Testis (tissue), 2 donors: ENCODE measurements at regions not wholly inside any gene's neighbourhood (a gene's known extent, or its start where the extent isn't known, plus 50 kb on each side); places are given as distances from the start of the nearest gene placed in this dataset.
A peak's percentile ranks its signal among the peaks of the same experiment; 100 is the strongest.

Experiments used
- DNase-seq: peaks from one replicate; pipeline ENCODE4 v3.0.0-alpha.2; 2019
- H3K27ac ChIP-seq, 2 donors: fragments of 200-600 bp; sonication (generic); one replicate each; pipeline ENCODE4 v1.5.1; 2019
- H3K27me3 ChIP-seq: fragments of 200-600 bp; sonication (generic); one replicate; pipeline ENCODE4 v1.5.1; 2019
- H3K36me3 ChIP-seq: fragments of 200-600 bp; sonication (generic); one replicate; pipeline ENCODE4 v1.5.1; 2017; ENCODE audit warnings: low read depth; ENCODE audit errors: missing control alignments
- H3K4me1 ChIP-seq: fragments of 200-600 bp; sonication (generic); one replicate; pipeline ENCODE4 v1.5.1; 2019
- H3K4me3 ChIP-seq, 2 donors: fragments of 200-600 bp; sonication (generic); one replicate each; pipeline ENCODE4 v1.5.1; 2017 to 2019
- H3K9me3 ChIP-seq: fragments of 200-600 bp; sonication (generic); one replicate; pipeline ENCODE4 v1.5.1; 2017
- CTCF ChIP-seq, 3 experiments: fragments of 450-650 bp in 2 of 3; fragments of 200-600 bp in 1 of 3; sonication (generic) in 1 of 3; IDR thresholded peaks; one replicate each; pipeline ENCODE4 v1.5.1; 2016 to 2019; ENCODE audit warnings: antibody characterized with exemption in 3 of 3, mild to moderate bottlenecking in 2 of 3, moderate library complexity in 1 of 3
- POLR2A ChIP-seq: fragments of 450-650 bp; IDR thresholded peaks from one replicate; pipeline ENCODE4 v1.6.1; 2017; ENCODE audit warnings: antibody characterized with exemption, mild to moderate bottlenecking, moderate library complexity
- WGBS, 2 donors: methylation state at CpG; one replicate each; pipeline ENCODE4 v1.1.5; 2018; 5-methylcytosine and 5-hydroxymethylcytosine counted together
- intact Hi-C: fragments of 100-400 bp; cut with DNase I; formaldehyde crosslinking; loops from one replicate; pipeline ENCODE4 v1.15.1; 2023; ENCODE audit warnings: low total_unique reads

- DNase-seq = peak; percentile 15
- intact Hi-C loops = no loop called here
- no peaks in the 10 kb centered on the region for H3K27me3 ChIP-seq
- H3K4me1 ChIP-seq = peaks cover 8% of the 10 kb centered on the region
- TF ChIP-seq CTCF (IDR thresholded peaks at IDR 0.05) = no peak
- TF ChIP-seq POLR2A = no peak
- H3K27ac ChIP-seq = no peak overlapping the region
- H3K9me3 ChIP-seq = no peaks in the 10 kb centered on the region
- no peaks in the 10 kb centered on the region for H3K36me3 ChIP-seq
- H3K4me3 ChIP-seq = no peak overlapping the region
- 41 to 47% methylated on average over 2 of the region's 2 CpGs for WGBS, 2 donors
These were observed 367.8 kb upstream of the SLC7A11 start for GRCh38 chr4:138609943-138610350.

- no peaks in the 10 kb centered on the region for H3K36me3 ChIP-seq
- no peak overlapping the region for H3K27ac ChIP-seq
- no peak for DNase-seq
- H3K4me1 ChIP-seq = peaks cover 3% of the 10 kb centered on the region
- intact Hi-C loops = no loop called here
- no peaks in the 10 kb centered on the region for H3K9me3 ChIP-seq
- no peaks in the 10 kb centered on the region for H3K27me3 ChIP-seq
- 73 to 76% methylated on average over 2 of the region's 2 CpGs for WGBS, 2 donors
- H3K4me3 ChIP-seq = no peak overlapping the region
- TF ChIP-seq CTCF (IDR thresholded peaks at IDR 0.05) (no peak), POLR2A (no peak)
These were observed 362.4 kb upstream of the SLC7A11 start for GRCh38 chr4:138604556-138604955.

GRCh38 chr4:138602664-138603063 is 360.5 kb upstream of the SLC7A11 start:
- H3K27ac ChIP-seq = no peak overlapping the region
- no peaks in the 10 kb centered on the region for H3K4me1 ChIP-seq
- WGBS, 2 donors = 73 to 79% methylated on average over 2 of the region's 2 CpGs
- no peaks in the 10 kb centered on the region for H3K9me3 ChIP-seq
- no peak overlapping the region for H3K4me3 ChIP-seq
- H3K27me3 ChIP-seq = no peaks in the 10 kb centered on the region
- TF ChIP-seq POLR2A = no peak
- no peak for TF ChIP-seq CTCF (IDR thresholded peaks at IDR 0.05)
- intact Hi-C loops = no loop called here
- no peaks in the 10 kb centered on the region for H3K36me3 ChIP-seq
- no peak for DNase-seq

GRCh38 chr4:138599965-138600364 is 357.8 kb upstream of the SLC7A11 start:
- no peak for DNase-seq
- TF ChIP-seq POLR2A (no peak), CTCF (IDR thresholded peaks at IDR 0.05) (no peak)
- intact Hi-C loops = no loop called here
- Histone ChIP-seq H3K9me3 (no peaks in the 10 kb centered on the region), H3K4me1 (peaks cover 3% of the 10 kb centered on the region), H3K27ac (no peak overlapping the region), H3K27me3 (no peaks in the 10 kb centered on the region), H3K4me3 (no peak overlapping the region), H3K36me3 (no peaks in the 10 kb centered on the region)
- 92 to 93% methylated on average over 4 of the region's 4 CpGs for WGBS, 2 donors

- H3K4me1 ChIP-seq = peaks cover 3% of the 10 kb centered on the region
- no peaks in the 10 kb centered on the region for H3K36me3 ChIP-seq
- H3K27me3 ChIP-seq = no peaks in the 10 kb centered on the region
- H3K27ac ChIP-seq = no peak overlapping the region
- H3K4me3 ChIP-seq = no peak overlapping the region
- TF ChIP-seq CTCF (IDR thresholded peaks at IDR 0.05) = no peak
- TF ChIP-seq POLR2A = no peak
- no peaks in the 10 kb centered on the region for H3K9me3 ChIP-seq
- 38 to 52% methylated on average over 3 of the region's 3 CpGs for WGBS, 2 donors
- intact Hi-C loops = no loop called here
- DNase-seq = no peak
These were observed 356.1 kb upstream of the SLC7A11 start for GRCh38 chr4:138598226-138598625.
